ENCODE measurements at regions not wholly inside any gene's neighbourhood (a gene's known extent, or its start where the extent isn't known, plus 50 kb on each side); places are given as distances from the start of the nearest gene placed in this dataset.

DNA sequence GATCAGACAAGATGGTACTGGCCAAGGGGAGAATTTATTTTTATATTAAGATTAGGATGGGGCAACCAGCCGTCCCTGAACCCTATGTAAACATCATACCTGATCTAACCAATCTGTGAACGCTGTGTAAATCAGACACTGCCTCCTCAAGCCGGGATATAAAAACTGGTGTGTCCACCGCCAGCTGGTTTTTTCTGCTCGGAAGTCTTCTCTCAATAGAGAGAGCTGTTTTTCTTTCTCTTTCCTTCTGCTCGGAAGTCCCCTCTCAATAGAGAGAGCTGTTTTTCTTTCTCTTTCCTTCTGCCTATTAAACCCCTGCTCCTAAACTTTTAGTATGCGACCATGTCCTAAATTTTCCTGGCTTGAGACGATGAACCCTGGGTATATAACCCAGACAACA lies 615.5 kb upstream of the NUDT12 start:
- in situ Hi-C loops (cut with HindIII; ENCODE audit: low sequenced_read_pairs) = no loop called here
- no peak overlapping the region for H3K4me3 ChIP-seq (ENCODE audit: low read depth, low read length)
- no peak for DNase-seq (ENCODE audit: low read depth, low spot score)
- TF ChIP-seq, protein P1, sequence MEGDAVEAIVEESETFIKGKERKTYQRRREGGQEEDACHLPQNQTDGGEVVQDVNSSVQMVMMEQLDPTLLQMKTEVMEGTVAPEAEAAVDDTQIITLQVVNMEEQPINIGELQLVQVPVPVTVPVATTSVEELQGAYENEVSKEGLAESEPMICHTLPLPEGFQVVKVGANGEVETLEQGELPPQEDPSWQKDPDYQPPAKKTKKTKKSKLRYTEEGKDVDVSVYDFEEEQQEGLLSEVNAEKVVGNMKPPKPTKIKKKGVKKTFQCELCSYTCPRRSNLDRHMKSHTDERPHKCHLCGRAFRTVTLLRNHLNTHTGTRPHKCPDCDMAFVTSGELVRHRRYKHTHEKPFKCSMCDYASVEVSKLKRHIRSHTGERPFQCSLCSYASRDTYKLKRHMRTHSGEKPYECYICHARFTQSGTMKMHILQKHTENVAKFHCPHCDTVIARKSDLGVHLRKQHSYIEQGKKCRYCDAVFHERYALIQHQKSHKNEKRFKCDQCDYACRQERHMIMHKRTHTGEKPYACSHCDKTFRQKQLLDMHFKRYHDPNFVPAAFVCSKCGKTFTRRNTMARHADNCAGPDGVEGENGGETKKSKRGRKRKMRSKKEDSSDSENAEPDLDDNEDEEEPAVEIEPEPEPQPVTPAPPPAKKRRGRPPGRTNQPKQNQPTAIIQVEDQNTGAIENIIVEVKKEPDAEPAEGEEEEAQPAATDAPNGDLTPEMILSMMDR (IDR thresholded peaks at IDR 0.05; ENCODE audit: low read depth, low read length) = no peak

DNA sequence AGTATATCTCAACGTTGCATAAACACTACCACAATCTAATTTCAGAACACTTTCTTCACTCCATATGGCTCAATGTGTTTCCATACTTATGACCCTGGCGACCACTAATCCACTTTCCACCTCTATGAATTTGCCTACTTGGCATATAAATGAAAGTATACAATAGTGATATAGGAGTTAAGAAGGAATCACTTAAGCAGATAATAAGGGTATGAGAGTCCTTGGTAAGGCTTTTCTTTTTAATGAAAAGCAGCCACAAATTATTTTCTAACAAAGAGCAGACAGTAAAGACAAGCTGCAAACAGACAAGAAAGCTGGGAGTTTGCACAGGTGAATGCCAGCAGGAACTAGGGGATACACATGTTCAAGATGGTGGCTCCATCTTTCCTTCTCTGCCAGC lies 615.1 kb upstream of the NUDT12 start:
- DNase-seq (ENCODE audit: low read depth, low spot score) = no peak
- TF ChIP-seq, protein P1 (IDR thresholded peaks at IDR 0.05; ENCODE audit: low read depth, low read length) = no peak
- H3K4me3 ChIP-seq (ENCODE audit: low read depth, low read length) = no peak overlapping the region
- in situ Hi-C loops (cut with HindIII; ENCODE audit: low sequenced_read_pairs) = no loop called here

DNA sequence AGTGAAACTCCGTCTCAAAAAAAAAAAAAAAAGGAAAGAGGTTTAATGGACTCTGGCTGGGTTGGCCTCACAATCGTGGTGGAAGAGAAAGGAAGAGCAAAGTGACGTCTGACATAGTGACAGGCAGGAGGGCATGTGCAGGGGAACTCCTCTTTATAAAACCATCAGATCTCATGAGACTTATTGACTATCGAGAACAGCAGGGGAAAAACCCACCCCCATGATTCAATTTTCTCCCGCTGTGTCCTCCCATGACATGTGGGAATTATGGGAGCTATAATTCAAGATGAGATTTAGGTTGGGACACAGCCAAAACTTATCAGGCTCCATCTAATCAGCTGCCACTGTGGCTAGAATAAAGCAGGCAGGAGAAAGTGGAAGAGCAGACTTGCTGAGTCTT lies 610.4 kb upstream of the NUDT12 start:
- no peak for DNase-seq (ENCODE audit: low read depth, low spot score)
- H3K4me3 ChIP-seq (ENCODE audit: low read depth, low read length) = no peak overlapping the region
- in situ Hi-C loops (cut with HindIII; ENCODE audit: low sequenced_read_pairs) = no loop called here
- TF ChIP-seq, protein P1 (IDR thresholded peaks at IDR 0.05; ENCODE audit: low read depth, low read length) = no peak

DNA sequence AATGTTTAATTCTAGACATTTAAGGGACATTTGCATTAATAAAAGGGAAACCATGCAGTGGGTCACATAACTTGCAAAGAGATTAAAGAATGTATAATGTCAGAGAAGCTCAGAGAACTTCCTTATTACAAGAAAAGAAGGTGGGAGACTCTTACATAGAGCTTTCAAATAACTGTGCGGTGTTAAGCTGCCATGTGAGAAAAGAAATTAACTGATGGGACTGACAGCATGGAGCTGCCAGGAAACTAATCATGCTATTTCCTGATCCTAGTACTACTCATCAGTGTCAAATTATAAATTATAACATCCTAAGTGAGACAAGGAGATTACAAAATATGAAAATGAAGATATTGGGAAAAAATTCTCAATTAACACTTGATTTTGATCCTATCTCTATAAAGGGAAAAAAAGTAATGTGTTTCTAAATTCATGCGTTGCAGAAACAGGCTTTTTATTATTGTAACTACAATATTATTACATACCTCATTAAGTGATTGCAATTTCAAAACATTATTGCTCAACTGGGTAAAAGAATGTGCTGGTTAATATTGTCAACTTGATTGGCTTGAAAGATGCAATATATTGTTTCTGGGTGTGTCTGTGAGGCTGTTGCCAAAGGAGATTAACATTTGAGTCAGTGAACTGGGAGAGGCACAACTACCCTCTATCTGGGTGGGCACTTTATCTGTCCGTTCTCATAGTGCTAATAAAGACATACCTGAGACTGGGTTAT lies 609.5 kb upstream of the NUDT12 start:
- in situ Hi-C loops (cut with HindIII; ENCODE audit: low sequenced_read_pairs) = no loop called here
- TF ChIP-seq, protein P1 (IDR thresholded peaks at IDR 0.05; ENCODE audit: low read depth, low read length) = no peak
- no peak for DNase-seq (ENCODE audit: low read depth, low spot score)
- H3K4me3 ChIP-seq (ENCODE audit: low read depth, low read length) = no peak overlapping the region

DNA sequence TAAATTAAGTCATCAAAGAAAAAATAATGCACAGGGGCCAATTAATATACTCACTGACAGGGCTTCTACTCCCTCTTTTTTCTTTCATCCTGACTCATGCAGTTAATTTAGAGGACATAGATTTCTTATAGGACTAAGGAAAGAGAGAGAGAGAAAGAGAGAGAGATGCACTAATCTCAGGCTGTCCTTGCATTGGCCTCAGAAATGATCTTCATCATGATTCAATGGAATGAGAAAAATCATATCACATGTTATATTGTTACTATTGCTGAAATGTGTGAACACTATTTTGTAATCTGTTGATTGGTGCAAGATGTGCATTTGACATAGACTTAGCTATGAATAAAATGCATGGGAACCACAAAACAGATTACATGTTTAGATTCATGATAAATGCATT lies 608.3 kb upstream of the NUDT12 start:
- no peak for DNase-seq (ENCODE audit: low read depth, low spot score)
- TF ChIP-seq, protein P1 (IDR thresholded peaks at IDR 0.05; ENCODE audit: low read depth, low read length) = no peak

DNA sequence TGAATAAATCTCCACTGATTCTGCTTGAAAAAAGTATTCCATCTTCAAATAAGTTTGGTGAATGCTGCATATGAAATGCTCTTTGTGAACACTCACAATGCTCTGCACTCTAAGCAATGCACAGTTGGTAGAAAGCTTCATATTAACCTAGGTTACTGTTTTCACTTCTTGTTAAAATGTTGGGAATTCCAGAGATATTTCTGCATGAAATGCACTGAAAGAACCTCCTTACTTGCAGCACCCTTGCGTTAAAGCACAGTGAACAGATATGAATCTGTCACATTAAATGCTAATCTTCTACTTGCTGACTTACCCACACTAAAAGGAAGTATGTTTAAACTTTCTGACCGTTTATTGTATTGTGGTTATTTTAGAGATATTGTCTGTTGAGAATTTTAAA lies 584.1 kb upstream of the NUDT12 start:
- DNase-seq (ENCODE audit: low read depth, low spot score) = no peak
- TF ChIP-seq, protein P1 (IDR thresholded peaks at IDR 0.05; ENCODE audit: low read depth, low read length) = no peak
- no peak overlapping the region for H3K4me3 ChIP-seq (ENCODE audit: low read depth, low read length)
- in situ Hi-C loops (cut with HindIII; ENCODE audit: low sequenced_read_pairs) = no loop called here

More for the DNA sequence above, 608.3 kb upstream of the NUDT12 start:
- in situ Hi-C loops (cut with HindIII; ENCODE audit: low sequenced_read_pairs) = no loop called here
- no peak overlapping the region for H3K4me3 ChIP-seq (ENCODE audit: low read depth, low read length)
